WI38 (cell line): ENCODE measurements at regions not wholly inside any gene's neighbourhood (a gene's known extent, or its start where the extent isn't known, plus 50 kb on each side); places are given as distances from the start of the nearest gene placed in this dataset.

Experiments
- H3K4me3 ChIP-seq: 2 replicates; pipeline ENCODE4 v1.5.1; 2011; ENCODE audit warnings: low read depth, mild to moderate bottlenecking, control low read depth, low read length
- CTCF ChIP-seq: IDR thresholded peaks from 2 replicates; pipeline ENCODE4 v1.5.1; 2012; ENCODE audit warnings: low read depth, mild to moderate bottlenecking, control low read depth, low read length

DNA sequence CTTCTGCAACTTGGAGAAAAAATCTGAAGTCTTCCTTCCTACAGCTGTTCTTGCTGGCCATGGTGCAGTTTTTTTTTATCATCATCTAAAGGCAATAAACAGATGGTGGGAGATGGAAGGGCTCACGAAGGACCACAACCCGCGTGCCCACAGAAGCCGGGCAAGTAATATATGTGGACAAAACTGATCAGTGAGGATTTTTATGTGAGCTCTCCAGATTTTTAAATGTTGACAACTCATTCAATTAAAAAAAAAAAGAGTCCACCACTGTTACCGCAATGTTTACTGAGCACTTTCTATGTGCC is 55.9 kb upstream of the CREB1 start:
- no peak overlapping the region for H3K4me3 ChIP-seq
- no peak for TF ChIP-seq CTCF

GRCh38 chr2:207474863-207475485 is 54.8 kb upstream of the CREB1 start:
- H3K4me3 ChIP-seq = no peak overlapping the region
- TF ChIP-seq CTCF = no peak

GRCh38 chr2:207475546-207475945 is 54.2 kb upstream of the CREB1 start:
- no peak overlapping the region for H3K4me3 ChIP-seq
- no peak for TF ChIP-seq CTCF

DNA sequence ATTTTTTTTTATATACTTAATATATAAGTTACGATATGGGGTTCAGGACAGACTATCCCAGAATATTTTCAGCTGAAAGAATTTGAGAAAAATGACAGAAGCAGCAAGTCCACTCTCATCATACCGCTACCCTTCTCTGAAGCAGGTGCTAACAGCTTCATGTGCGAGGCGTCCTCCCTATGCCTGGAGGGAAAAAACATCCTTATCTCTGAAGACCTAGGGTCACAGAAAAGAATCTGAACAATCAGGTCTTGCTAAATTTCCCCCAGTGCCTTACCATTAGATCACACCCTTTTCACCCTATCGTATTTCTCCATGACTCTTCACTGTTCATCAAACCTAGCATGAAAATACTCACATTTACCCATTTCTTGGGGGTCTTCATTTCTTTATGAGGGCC is 51.9 kb upstream of the CREB1 start:
- no peak overlapping the region for H3K4me3 ChIP-seq
- no peak for TF ChIP-seq CTCF

GRCh38 chr2:207478572-207478971 is 51.2 kb upstream of the CREB1 start:
- no peak overlapping the region for H3K4me3 ChIP-seq
- no peak for TF ChIP-seq CTCF

GRCh38 chr2:207479198-207479785 is 50.5 kb upstream of the CREB1 start:
- no peak overlapping the region for H3K4me3 ChIP-seq
- no peak for TF ChIP-seq CTCF
